ENCODE measurements at regions not wholly inside any gene's neighbourhood (a gene's known extent, or its start where the extent isn't known, plus 50 kb on each side); places are given as distances from the start of the nearest gene placed in this dataset.
"Not testable (repeated sequence)": the region's sequence is repeated elsewhere in the genome, so short reads cannot be mapped to it uniquely, and the experiment has no call there.

GRCh38 chr3:104214277-104214676 is 1152.4 kb upstream of the ALCAM start:
- ChIA-PET RAD21 (ENCODE audit: unreplicated experiment) (no interaction called here), POLR2A (no interaction called here), SMC1A (ENCODE audit: uncharacterized antibody, unreplicated experiment) (interaction anchor here (0.8 kb wide), 1 partner anchor 12 kb away, joined by 3 read pairs; no protein-coding TSS in a partner anchor), CTCF (no interaction called here)
- no peaks in the 10 kb centered on the region for H3K9me3 ChIP-seq (replicated peaks; ENCODE audit: control insufficient read depth, insufficient read depth, low read length)
- intact Hi-C loops (cut with micrococcal nuclease; ENCODE audit: unreplicated experiment) (no loop called here), in situ Hi-C loops (cut with MboI) (no loop called here)
- no peak for DNase-seq (ENCODE audit: low read depth, low spot score)
- no peak for FAIRE-seq
- H3K27me3 ChIP-seq (replicated peaks in 1 of 2; ENCODE audit: control insufficient read depth in 2 of 2, insufficient read depth in 2 of 2, low read length in 1 of 2) = no peaks in the 10 kb centered on the region
- no peak overlapping the region for H3K27ac ChIP-seq (ENCODE audit: control insufficient read depth, insufficient read depth)
- 0% methylated on average over 1 of the region's 1 CpG for WGBS (ENCODE audit: insufficient coverage, insufficient replicate concordance, low lambda C conversion rate, missing lambda C conversion rate)
- no peaks in the 10 kb centered on the region for H3K79me2 ChIP-seq (ENCODE audit: control insufficient read depth, insufficient read depth, low read length)
- no peaks in the 10 kb centered on the region for H4K20me1 ChIP-seq (ENCODE audit: control insufficient read depth, insufficient read depth)
- TF ChIP-seq FOS (IDR thresholded peaks at IDR 0.05; ENCODE audit: borderline replicate concordance, extremely low read depth, insufficient read length) (no peak), BHLHE40 (IDR thresholded peaks at IDR 0.05; ENCODE audit: borderline replicate concordance in 1 of 2, low read depth in 2 of 2, low read length in 1 of 2) (no peak), NFXL1 (IDR thresholded peaks at IDR 0.05; ENCODE audit: borderline replicate concordance) (no peak), IKZF2 (IDR thresholded peaks at IDR 0.05) (no peak), STAT3 (IDR thresholded peaks at IDR 0.05; ENCODE audit: low read depth, low read length) (no peak), BCL3 (IDR thresholded peaks at IDR 0.05; ENCODE audit: borderline replicate concordance, insufficient read depth, low read depth, low read length, poor library complexity, severe bottlenecking) (no peak)
- no peak overlapping the region for H2AFZ ChIP-seq (ENCODE audit: control insufficient read depth, low read depth, low read length)
- H3K36me3 ChIP-seq (ENCODE audit: control insufficient read depth in 2 of 2, insufficient read depth in 2 of 2, low read length in 1 of 2) = no peaks in the 10 kb centered on the region
- BruUV-seq (replicated peaks) = no TSS peak
- H3K4me2 ChIP-seq (ENCODE audit: control insufficient read depth, insufficient read depth) = no peak overlapping the region
- no peak for ATAC-seq
- no peak overlapping the region for H3K9ac ChIP-seq (ENCODE audit: control insufficient read depth, insufficient read depth, low read length)
- H3K4me3 ChIP-seq = no peak overlapping the region
- H3K4me1 ChIP-seq (ENCODE audit: control insufficient read depth, insufficient read depth, low read length) = no peaks in the 10 kb centered on the region

GRCh38 chr3:104214937-104215336 is 1151.8 kb upstream of the ALCAM start:
- Histone ChIP-seq H3K4me1 (ENCODE audit: control insufficient read depth, insufficient read depth, low read length) (no peaks in the 10 kb centered on the region), H3K9me3 (replicated peaks; ENCODE audit: control insufficient read depth, insufficient read depth, low read length) (no peaks in the 10 kb centered on the region), H3K4me2 (ENCODE audit: control insufficient read depth, insufficient read depth) (no peak overlapping the region), H3K4me3 (no peak overlapping the region), H4K20me1 (ENCODE audit: control insufficient read depth, insufficient read depth) (no peaks in the 10 kb centered on the region), H3K36me3 (ENCODE audit: control insufficient read depth in 2 of 2, insufficient read depth in 2 of 2, low read length in 1 of 2) (no peaks in the 10 kb centered on the region), H3K79me2 (ENCODE audit: control insufficient read depth, insufficient read depth, low read length) (no peaks in the 10 kb centered on the region), H3K9ac (ENCODE audit: control insufficient read depth, insufficient read depth, low read length) (no peak overlapping the region), H2AFZ (ENCODE audit: control insufficient read depth, low read depth, low read length) (no peak overlapping the region), H3K27me3 (replicated peaks in 1 of 2; ENCODE audit: control insufficient read depth in 2 of 2, insufficient read depth in 2 of 2, low read length in 1 of 2) (no peaks in the 10 kb centered on the region), H3K27ac (ENCODE audit: control insufficient read depth, insufficient read depth) (no peak overlapping the region)
- TF ChIP-seq SRF (IDR thresholded peaks at IDR 0.05; ENCODE audit: low read depth in 2 of 2, low read length in 2 of 2) (no peak), HDGF (IDR thresholded peaks at IDR 0.05) (no peak), RB1 (IDR thresholded peaks at IDR 0.05; ENCODE audit: borderline replicate concordance) (no peak), RAD51 (IDR thresholded peaks at IDR 0.05) (no peak)
- in situ Hi-C loops (cut with MboI) = no loop called here
- ChIA-PET POLR2A (no interaction called here), RAD21 (ENCODE audit: unreplicated experiment) (no interaction called here), SMC1A (ENCODE audit: uncharacterized antibody, unreplicated experiment) (interaction anchor here (0.6 to 0.8 kb wide), 2 partner anchors 13 to 50 kb away, joined by 3 read pairs; no protein-coding TSS in a partner anchor), CTCF (no interaction called here)
- no TSS peak for BruUV-seq (replicated peaks)
- intact Hi-C loops (cut with micrococcal nuclease; ENCODE audit: unreplicated experiment) = no loop called here
- 23% methylated on average over 2 of the region's 2 CpGs for WGBS (ENCODE audit: insufficient coverage, insufficient replicate concordance, low lambda C conversion rate, missing lambda C conversion rate)
- no peak for ATAC-seq
- FAIRE-seq = no peak
- DNase-seq (ENCODE audit: low read depth, low spot score) = no peak

- 22% methylated on average over 1 of the region's 2 CpGs for WGBS (ENCODE audit: insufficient coverage, insufficient replicate concordance, low lambda C conversion rate, missing lambda C conversion rate)
- RAD21 ChIA-PET (ENCODE audit: unreplicated experiment); FAIRE-seq: not testable (repeated sequence)
These were observed 1147.7 kb upstream of the ALCAM start for GRCh38 chr3:104219046-104219445.

More at GRCh38 chr3:104219046-104219445, 1147.7 kb upstream of the ALCAM start:
- BruUV-seq (replicated peaks); H3K9ac ChIP-seq (ENCODE audit: control insufficient read depth, insufficient read depth, low read length); intact Hi-C loops (cut with micrococcal nuclease; ENCODE audit: unreplicated experiment); H3K4me1 ChIP-seq (ENCODE audit: control insufficient read depth, insufficient read depth, low read length); H2AFZ ChIP-seq (ENCODE audit: control insufficient read depth, low read depth, low read length); DNase-seq (ENCODE audit: low read depth, low spot score); CTCF ChIA-PET; H4K20me1 ChIP-seq (ENCODE audit: control insufficient read depth, insufficient read depth); H3K27me3 ChIP-seq (replicated peaks in 1 of 2; ENCODE audit: control insufficient read depth in 2 of 2, insufficient read depth in 2 of 2, low read length in 1 of 2); H3K79me2 ChIP-seq (ENCODE audit: control insufficient read depth, insufficient read depth, low read length); H3K9me3 ChIP-seq (replicated peaks; ENCODE audit: control insufficient read depth, insufficient read depth, low read length); POLR2A ChIA-PET; H3K4me3 ChIP-seq; H3K4me2 ChIP-seq (ENCODE audit: control insufficient read depth, insufficient read depth); H3K36me3 ChIP-seq (ENCODE audit: control insufficient read depth in 2 of 2, insufficient read depth in 2 of 2, low read length in 1 of 2); in situ Hi-C loops (cut with MboI); H3K27ac ChIP-seq (ENCODE audit: control insufficient read depth, insufficient read depth); ATAC-seq; SMC1A ChIA-PET (ENCODE audit: uncharacterized antibody, unreplicated experiment): not testable (repeated sequence)
